Activated T-helper 1 cell treated with anti-CD3 and anti-CD28 coated beads, Interleukin-12 subunit alpha, Interleukin-12 subunit beta, Interleukin-2, Interleukin-4 antibody, amounts not matched to agents 30 ng/mL and 10 ng/mL and 1 ng/mL, durations not matched to agents 14 hours and 24 hours and 36 hours (primary cell): ENCODE measurements at regions not wholly inside any gene's neighbourhood (a gene's known extent, or its start where the extent isn't known, plus 50 kb on each side); places are given as distances from the start of the nearest gene placed in this dataset.
"Not testable (repeated sequence)": the region's sequence is repeated elsewhere in the genome, so short reads cannot be mapped to it uniquely, and the experiment has no call there.

Experiments
- DNase-seq: peaks from one replicate; pipeline ENCODE4 v3.0.0; 2021; ENCODE audit warnings: low spot score
- H3K27ac Mint-ChIP-seq: one replicate; pipeline ENCODE4 v1.8.0; 2021; ENCODE audit warnings: mild to moderate bottlenecking, mixed read lengths
- H3K27me3 Mint-ChIP-seq: one replicate; pipeline ENCODE4 v1.8.0; 2022; ENCODE audit warnings: mild to moderate bottlenecking, moderate library complexity, mixed read lengths; ENCODE audit not compliant: insufficient read depth
- H3K36me3 Mint-ChIP-seq: one replicate; pipeline ENCODE4 v1.8.0; 2021; ENCODE audit warnings: low read depth, mixed read lengths
- H3K4me1 Mint-ChIP-seq: one replicate; pipeline ENCODE4 v1.8.0; 2021; ENCODE audit warnings: low read depth, mixed read lengths
- H3K4me3 Mint-ChIP-seq: one replicate; pipeline ENCODE4 v1.8.0; 2021; ENCODE audit warnings: mild to moderate bottlenecking, moderate library complexity, mixed read lengths
- H3K9me3 Mint-ChIP-seq: one replicate; pipeline ENCODE4 v1.8.0; 2021; ENCODE audit warnings: mixed read lengths
- intact Hi-C: fragments of 100-400 bp; cut with micrococcal nuclease; formaldehyde crosslinking; loops from one replicate; pipeline ENCODE4 v1.15.1; 2024

DNA sequence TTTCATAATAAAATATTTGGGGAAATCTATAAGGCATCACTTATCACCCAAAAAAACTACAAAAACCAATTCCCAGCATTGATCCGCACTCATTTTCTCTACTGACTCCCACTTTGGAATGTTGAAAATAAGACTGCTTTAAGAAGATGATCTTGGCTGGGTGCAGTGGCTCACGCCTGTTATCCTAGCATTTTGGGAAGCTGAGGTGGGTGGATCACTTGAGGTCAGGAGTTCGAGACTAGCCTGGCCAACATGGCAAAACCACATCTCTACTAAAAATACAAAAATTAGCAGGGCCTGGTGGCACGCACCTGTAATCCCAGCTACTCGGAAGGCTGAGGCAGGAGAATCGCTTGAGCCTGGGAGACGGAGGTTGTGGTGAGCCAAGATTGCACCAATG, 50.0 kb upstream of the METTL9 start:
- DNase-seq, H3K27ac Mint-ChIP-seq, H3K4me3 Mint-ChIP-seq, H3K9me3 Mint-ChIP-seq, H3K4me1 Mint-ChIP-seq, H3K27me3 Mint-ChIP-seq, intact Hi-C loops, H3K36me3 Mint-ChIP-seq: not testable (repeated sequence)
